Adrenal gland (tissue), 9 donors: ENCODE measurements at regions not wholly inside any gene's neighbourhood (a gene's known extent, or its start where the extent isn't known, plus 50 kb on each side); places are given as distances from the start of the nearest gene placed in this dataset.

ENCODE experiments used
- DNase-seq, 7 donors: peaks; one replicate each; pipeline ENCODE4 v3.0.0-alpha.2; 2019 to 2020
- H3K27ac ChIP-seq, 5 donors: fragments of 200-600 bp; sonication (generic) in 4 of 5; 1 replicate in 3 of 5; 2 replicates in 2 of 5; pipeline versions ENCODE4 v1.5.1 to v1.8.0; 2016 to 2020; ENCODE audit warnings: mild to moderate bottlenecking in 1 of 5
- H3K27me3 ChIP-seq: fragments of 200-600 bp; 2 replicates; pipeline ENCODE4 v1.8.0; 2021
- H3K36me3 ChIP-seq, 2 donors: fragments of 200-600 bp; replicated peaks in 1 of 2; 1 replicate in 1 of 2; 2 replicates in 1 of 2; pipeline versions ENCODE4 v1.5.1 to v1.8.0; 2018 to 2022
- H3K4me1 ChIP-seq, 2 donors: fragments of 200-600 bp; replicated peaks in 1 of 2; 1 replicate in 1 of 2; 2 replicates in 1 of 2; pipeline versions ENCODE4 v1.5.1 to v1.8.0; 2018 to 2021
- H3K4me3 ChIP-seq, 4 donors: fragments of 200-600 bp; sonication (generic) in 3 of 4; one replicate each; pipeline ENCODE4 v1.5.1; 2016 to 2018
- H3K9me3 ChIP-seq, 3 donors: fragments of 200-600 bp; sonication (generic) in 1 of 3; replicated peaks in 1 of 3; 1 replicate in 2 of 3; 2 replicates in 1 of 3; pipeline versions ENCODE4 v1.5.1 to v1.8.0; 2016 to 2021
- CTCF ChIP-seq, 6 experiments: fragments of 450-650 bp in 4 of 6; fragments of 200-600 bp in 2 of 6; sonication (generic) in 1 of 6; IDR thresholded peaks; 1 replicate in 5 of 6; 2 replicates in 1 of 6; pipeline versions ENCODE4 v1.5.1 to v1.8.0; 2016 to 2021; ENCODE audit warnings: antibody characterized with exemption in 6 of 6, mild to moderate bottlenecking in 2 of 6, moderate library complexity in 1 of 6
- POLR2A ChIP-seq, 2 donors: fragments of 450-650 bp; IDR thresholded peaks; one replicate each; pipeline ENCODE4 v1.6.1; 2017; ENCODE audit warnings: antibody characterized with exemption in 2 of 2, mild to moderate bottlenecking in 2 of 2, moderate library complexity in 1 of 2
- WGBS, 4 donors: extraction: QIAGEN DNeasy Blood & Tissue Kit in 2 of 4; methylation state at CpG; one replicate each; pipeline versions ENCODE4 v1.1.5 to v1.1.7; 2013 to 2017; 5-methylcytosine and 5-hydroxymethylcytosine counted together
- intact Hi-C, 2 donors: fragments of 100-400 bp; cut with DNase I; formaldehyde crosslinking; loops; one replicate each; pipeline versions ENCODE4 v1.14.1 to v1.15.0; 2022 to 2023
- donor health status: healthy with polysubstance abuse.
- donor health status: Bipolar disorder and iron deficiency.
- donor health status: DM: yes; HTN: yes; CAD: no.
- donor health status: DM: no; HTN: no; CAD: no.
- donor health status: DM: no; HTN: no; CAD: no.

GRCh38 chr17:77831474-77832179, 126.9 kb upstream of the TNRC6C start:
- intact Hi-C loops, result no loop called here

GRCh38 chr17:77832180-77832560, 126.3 kb upstream of the TNRC6C start:
- Histone ChIP-seq H3K27me3 (no peaks in the 10 kb centered on the region), H3K27ac (no peak overlapping the region), H3K4me3 (no peak overlapping the region), H3K36me3 (no peaks in the 10 kb centered on the region), H3K9me3 (no peaks in the 10 kb centered on the region), H3K4me1 (peaks cover 0 to 22% of the 10 kb centered on the region in 2 donors)
- no peak for DNase-seq
- intact Hi-C loops, result no loop called here
- TF ChIP-seq CTCF (IDR thresholded peaks at IDR 0.05) (no peak), POLR2A (IDR thresholded peaks at IDR 0.05) (no peak)
- WGBS, 4 donors, result 78 to 85% (median 82%) methylated on average over 8 of the region's 8 CpGs

More at GRCh38 chr17:77831474-77832179, 126.9 kb upstream of the TNRC6C start:
- Histone ChIP-seq H3K27ac (peak overlapping the region in 1 of 5 donors; percentile 89), H3K27me3 (no peaks in the 10 kb centered on the region), H3K4me3 (no peak overlapping the region), H3K36me3 (no peaks in the 10 kb centered on the region), H3K4me1 (peaks cover 0 to 22% of the 10 kb centered on the region in 2 donors), H3K9me3 (no peaks in the 10 kb centered on the region)
- TF ChIP-seq CTCF (IDR thresholded peaks at IDR 0.05), result no peak
- TF ChIP-seq POLR2A (IDR thresholded peaks at IDR 0.05), result no peak
- DNase-seq, result no peak
- WGBS, 4 donors, result 76 to 83% (median 77%) methylated on average over 17 of the region's 17 CpGs

GRCh38 chr17:77833769-77834168, 124.7 kb upstream of the TNRC6C start:
- DNase-seq, result no peak
- TF ChIP-seq POLR2A (IDR thresholded peaks at IDR 0.05) (no peak), CTCF (IDR thresholded peaks at IDR 0.05) (no peak)
- intact Hi-C loops, result no loop called here
- Histone ChIP-seq H3K36me3 (no peaks in the 10 kb centered on the region), H3K27ac (no peak overlapping the region), H3K9me3 (no peaks in the 10 kb centered on the region), H3K4me1 (peaks cover 0 to 22% of the 10 kb centered on the region in 2 donors), H3K4me3 (no peak overlapping the region), H3K27me3 (no peaks in the 10 kb centered on the region)
- WGBS, 4 donors, result 78 to 87% (median 82%) methylated on average over 5 of the region's 5 CpGs

- peak; percentile 72 to 91 (median 87) for DNase-seq
- Histone ChIP-seq H3K4me3 (no peak overlapping the region), H3K36me3 (no peaks in the 10 kb centered on the region), H3K27ac (peak overlapping the region in 1 of 5 donors; percentile 17), H3K4me1 (peaks cover 0 to 22% of the 10 kb centered on the region in 2 donors), H3K27me3 (no peaks in the 10 kb centered on the region), H3K9me3 (no peaks in the 10 kb centered on the region)
- WGBS, 4 donors, result 19 to 31% (median 29%) methylated on average over 5 to 12 of the region's 12 CpGs
- TF ChIP-seq CTCF (IDR thresholded peaks at IDR 0.05) (no peak), POLR2A (IDR thresholded peaks at IDR 0.05) (no peak)
- intact Hi-C loops, result no loop called here
These were observed 124.1 kb upstream of the TNRC6C start for GRCh38 chr17:77834170-77835115.
